Neural progenitor cell (in vitro differentiated cells): ENCODE measurements at regions not wholly inside any gene's neighbourhood (a gene's known extent, or its start where the extent isn't known, plus 50 kb on each side); places are given as distances from the start of the nearest gene placed in this dataset.

ENCODE experiments used
- DNase-seq: peaks from one replicate; pipeline ENCODE4 v3.0.0-alpha.2; 2016; ENCODE audit warnings: low spot score
- H2AFZ ChIP-seq: fragments of 200-600 bp; sonication (generic); replicated peaks from 2 replicates; pipeline ENCODE4 v1.6.1; 2016; ENCODE audit warnings: antibody characterized with exemption
- H3F3A ChIP-seq: fragments of 200-600 bp; sonication (generic); 2 replicates; pipeline ENCODE4 v1.6.1; 2016; ENCODE audit warnings: antibody characterized with exemption, low read depth
- H3K27ac ChIP-seq: fragments of 200-600 bp; sonication (generic); 2 replicates; pipeline ENCODE4 v1.5.1; 2016; ENCODE audit warnings: mild to moderate bottlenecking
- H3K27me3 ChIP-seq: fragments of 200-600 bp; sonication (generic); 2 replicates; pipeline ENCODE4 v1.6.1; 2016; ENCODE audit warnings: mild to moderate bottlenecking, moderate library complexity
- H3K36me3 ChIP-seq: fragments of 200-600 bp; sonication (generic); 2 replicates; pipeline ENCODE4 v1.5.1; 2016
- H3K4me1 ChIP-seq: fragments of 200-600 bp; sonication (generic); 2 replicates; pipeline ENCODE4 v1.6.1; 2016; ENCODE audit warnings: mixed run types
- H3K4me2 ChIP-seq: fragments of 200-600 bp; sonication (generic); 2 replicates; pipeline ENCODE4 v1.6.1; 2016
- H3K4me3 ChIP-seq: fragments of 200-600 bp; sonication (generic); 2 replicates; pipeline ENCODE4 v1.5.1; 2016
- H3K79me2 ChIP-seq: fragments of 200-600 bp; sonication (generic); 2 replicates; pipeline ENCODE4 v1.6.1; 2016; ENCODE audit warnings: low read depth
- H3K9ac ChIP-seq: fragments of 200-600 bp; sonication (generic); 2 replicates; pipeline ENCODE4 v1.6.1; 2016
- H3K9me3 ChIP-seq: fragments of 200-600 bp; sonication (generic); 2 replicates; pipeline ENCODE4 v1.5.1; 2016; ENCODE audit warnings: low read depth
- H4K20me1 ChIP-seq: fragments of 200-600 bp; sonication (generic); 2 replicates; pipeline ENCODE4 v1.6.1; 2016; ENCODE audit warnings: low read depth
- H3K27ac Mint-ChIP-seq: 3 replicates; pipeline ENCODE4 v1.8.0; 2021; ENCODE audit warnings: mixed read lengths
- H3K27me3 Mint-ChIP-seq: 2 replicates; pipeline ENCODE4 v1.8.0; 2022; ENCODE audit warnings: low read depth, mild to moderate bottlenecking, inconsistent platforms, moderate library complexity, mixed read lengths; ENCODE audit not compliant: insufficient read depth
- H3K36me3 Mint-ChIP-seq: 3 replicates; pipeline ENCODE4 v1.8.0; 2021; ENCODE audit warnings: mixed read lengths
- H3K4me1 Mint-ChIP-seq: 3 replicates; pipeline ENCODE4 v1.8.0; 2021; ENCODE audit warnings: mixed read lengths
- H3K4me3 Mint-ChIP-seq: 3 replicates; pipeline ENCODE4 v1.8.0; 2021; ENCODE audit warnings: mild to moderate bottlenecking, moderate library complexity, mixed read lengths
- H3K9me3 Mint-ChIP-seq: 3 replicates; pipeline ENCODE4 v1.8.0; 2020; ENCODE audit warnings: mixed read lengths
- CTCF ChIP-seq: fragments of 200-600 bp; sonication (generic); IDR thresholded peaks from 2 replicates; pipeline ENCODE4 v1.5.1; 2017; ENCODE audit warnings: antibody characterized with exemption, mild to moderate bottlenecking
- EZH2 ChIP-seq: fragments of 200-600 bp; sonication (generic); IDR thresholded peaks from 2 replicates; pipeline ENCODE4 v1.6.1; 2017; ENCODE audit warnings: antibody characterized with exemption, mild to moderate bottlenecking, moderate library complexity
- EZH2phosphoT487 ChIP-seq: fragments of 200-600 bp; sonication (generic); IDR thresholded peaks from 2 replicates; pipeline ENCODE4 v1.6.1; 2017; ENCODE audit warnings: antibody characterized with exemption

DNA sequence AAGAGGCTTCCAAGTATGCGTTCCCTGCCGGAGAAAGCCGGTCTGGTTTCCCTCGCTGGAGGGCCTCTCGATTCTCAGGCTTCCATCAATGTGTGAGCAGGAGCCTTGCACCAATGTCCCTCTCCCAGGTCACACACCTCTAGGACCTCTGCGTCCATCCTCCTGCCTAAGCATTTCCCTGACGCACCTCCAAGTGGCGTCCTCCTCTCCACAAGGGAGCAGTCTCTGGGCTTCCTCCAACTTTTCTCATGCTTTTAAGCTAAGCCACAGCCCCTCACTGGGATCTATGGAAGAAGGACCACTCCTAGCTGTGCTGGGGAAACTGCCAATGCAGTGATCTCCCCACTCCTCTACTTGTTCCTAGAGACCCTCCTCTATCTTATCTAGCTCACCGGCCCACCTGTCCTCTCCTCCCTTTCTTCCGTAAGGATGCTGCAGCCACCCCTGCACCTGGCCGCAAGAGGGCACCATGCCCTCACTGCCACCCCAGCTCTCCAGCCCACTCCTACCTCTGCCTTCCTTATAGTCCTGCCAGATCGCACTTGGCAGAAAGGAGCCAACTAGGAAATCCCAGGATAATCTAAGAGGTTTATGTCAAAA lies 258.7 kb downstream of the LRFN2 start:
- H2AFZ ChIP-seq, result no peak overlapping the region
- no peak overlapping the region for H3K4me3 ChIP-seq
- H3K79me2 ChIP-seq, result no peaks in the 10 kb centered on the region
- H3K36me3 Mint-ChIP-seq, result no peaks in the 10 kb centered on the region
- H4K20me1 ChIP-seq, result no peaks in the 10 kb centered on the region
- H3K27me3 Mint-ChIP-seq, result peaks cover 13% of the 10 kb centered on the region
- H3K9me3 ChIP-seq, result no peaks in the 10 kb centered on the region
- peaks cover 52% of the 10 kb centered on the region for H3K4me1 Mint-ChIP-seq
- DNase-seq, result peak; percentile 63
- no peaks in the 10 kb centered on the region for H3K36me3 ChIP-seq
- peaks cover 14% of the 10 kb centered on the region for H3K4me1 ChIP-seq
- no peak overlapping the region for H3K27ac Mint-ChIP-seq
- H3K9ac ChIP-seq, result no peak overlapping the region
- TF ChIP-seq EZH2 (no peak), EZH2phosphoT487 (no peak), CTCF (peak; percentile 90)
- no peak overlapping the region for H3K27ac ChIP-seq
- H3K4me2 ChIP-seq, result no peak overlapping the region
- peaks cover 13% of the 10 kb centered on the region for H3F3A ChIP-seq
- H3K4me3 Mint-ChIP-seq, result no peak overlapping the region
- no peaks in the 10 kb centered on the region for H3K27me3 ChIP-seq
- H3K9me3 Mint-ChIP-seq, result no peaks in the 10 kb centered on the region

DNA sequence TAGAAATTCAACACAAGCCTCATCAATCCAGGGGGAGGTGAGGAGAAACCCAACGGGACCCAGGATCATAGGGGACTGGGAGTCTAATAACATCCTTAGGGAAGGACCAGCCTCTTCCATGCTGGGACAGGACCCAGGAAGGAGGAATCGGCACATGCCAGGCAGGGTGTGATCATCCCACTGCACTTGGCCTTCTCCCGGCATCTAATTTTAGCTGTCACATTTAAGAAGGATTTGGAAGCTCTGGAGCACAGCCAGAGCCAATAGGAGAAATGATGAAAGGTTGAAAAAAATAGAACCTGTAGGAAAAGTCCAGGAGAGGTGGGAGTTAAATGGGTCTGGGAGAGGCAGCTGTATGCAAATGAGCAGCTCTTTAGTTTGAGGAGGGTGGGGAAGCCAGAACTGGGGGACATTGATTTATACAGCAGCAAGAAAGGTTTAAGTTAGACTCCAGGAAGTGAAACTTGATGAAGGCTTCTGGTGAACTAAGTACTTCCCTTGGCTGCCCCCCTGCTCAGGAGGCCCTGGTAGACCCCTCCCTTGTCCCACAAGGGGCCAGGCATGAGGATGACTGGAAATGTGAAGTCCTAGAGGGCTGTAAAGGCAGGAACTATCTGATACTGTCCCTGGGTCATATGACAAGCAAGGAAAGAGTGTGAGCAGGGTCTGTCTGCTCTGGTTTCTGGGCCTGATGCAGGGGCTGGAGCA lies 260.3 kb downstream of the LRFN2 start:
- H3K27ac Mint-ChIP-seq, result peak overlapping the region; percentile 64
- no peaks in the 10 kb centered on the region for H3K36me3 Mint-ChIP-seq
- Histone ChIP-seq H3K79me2 (no peaks in the 10 kb centered on the region), H3K4me1 (peaks cover 14% of the 10 kb centered on the region), H3K9me3 (no peaks in the 10 kb centered on the region), H3K27me3 (no peaks in the 10 kb centered on the region), H3K4me3 (no peak overlapping the region), H4K20me1 (no peaks in the 10 kb centered on the region), H3K9ac (no peak overlapping the region), H3K27ac (no peak overlapping the region), H3K4me2 (no peak overlapping the region), H3F3A (peaks cover 13% of the 10 kb centered on the region), H3K36me3 (no peaks in the 10 kb centered on the region), H2AFZ (no peak overlapping the region)
- H3K4me3 Mint-ChIP-seq, result no peak overlapping the region
- H3K4me1 Mint-ChIP-seq, result peaks cover 53% of the 10 kb centered on the region
- TF ChIP-seq EZH2 (no peak), CTCF (no peak)
- no peak for DNase-seq
- H3K27me3 Mint-ChIP-seq, result peaks cover 13% of the 10 kb centered on the region
- no peaks in the 10 kb centered on the region for H3K9me3 Mint-ChIP-seq

- Histone ChIP-seq H3K27ac (no peak overlapping the region), H3K27me3 (no peaks in the 10 kb centered on the region), H3K9me3 (no peaks in the 10 kb centered on the region), H4K20me1 (no peaks in the 10 kb centered on the region), H3K9ac (no peak overlapping the region), H2AFZ (no peak overlapping the region), H3K4me2 (no peak overlapping the region), H3K4me3 (no peak overlapping the region), H3F3A (peaks cover 13% of the 10 kb centered on the region), H3K4me1 (peaks cover 14% of the 10 kb centered on the region), H3K79me2 (no peaks in the 10 kb centered on the region), H3K36me3 (no peaks in the 10 kb centered on the region)
- no peak for TF ChIP-seq EZH2phosphoT487
- TF ChIP-seq CTCF, result no peak
- no peak for TF ChIP-seq EZH2
- Mint-ChIP-seq H3K4me3 (no peak overlapping the region), H3K9me3 (no peaks in the 10 kb centered on the region), H3K27me3 (peaks cover 6% of the 10 kb centered on the region), H3K36me3 (no peaks in the 10 kb centered on the region), H3K4me1 (peaks cover 43% of the 10 kb centered on the region), H3K27ac (no peak overlapping the region)
- DNase-seq, result no peak
These were observed 261.4 kb downstream of the LRFN2 start for GRCh38 chr6:40325791-40326190.
